GM12878 (cell line): ENCODE measurements at regions not wholly inside any gene's neighbourhood (a gene's known extent, or its start where the extent isn't known, plus 50 kb on each side); places are given as distances from the start of the nearest gene placed in this dataset.

ENCODE experiments used
- ATAC-seq: fragments of 200-7000 bp; cut with Tn5 transposase; 3 replicates; pipeline ENCODE4 v1.9.1; 2020; ENCODE audit warnings: mild to moderate bottlenecking, moderate library complexity
- BruUV-seq: library from RNA; stranded (reverse); fragments of 400-500 nt; replicated peaks from 2 replicates; lab custom pipeline; 2021; lab: Mats Ljungman, UMichigan
- CTCF ChIA-PET: fragments of 300-600 bp; sonication (Branson Sonifier 250); formaldehyde crosslinking; extraction: SDS; loops from one replicate; lab custom pipeline; 2021; ENCODE audit warnings: inconsistent platforms; lab: Yijun Ruan, JAX
- POLR2A ChIA-PET: fragments of 350-600 bp; formaldehyde crosslinking; extraction: SDS; loops from one replicate; lab custom pipeline; 2021; ENCODE audit warnings: inconsistent platforms; lab: Charles Lee
- RAD21 ChIA-PET: fragments of 300-600 bp; sonication (Branson Sonifier 250); formaldehyde crosslinking; loops from one replicate; lab custom pipeline; 2023; ENCODE audit warnings: antibody characterized with exemption; ENCODE audit not compliant: unreplicated experiment; lab: Charles Lee
- SMC1A ChIA-PET: fragments of 300-600 bp; sonication (Branson Sonifier 250); formaldehyde crosslinking; loops from one replicate; lab custom pipeline; 2023; ENCODE audit not compliant: unreplicated experiment, uncharacterized antibody; lab: Charles Lee
- DNase-seq: peaks from one replicate; pipeline ENCODE4 v3.0.0-alpha.2; 2011; ENCODE audit warnings: low read depth, low spot score
- FAIRE-seq: peaks from 3 replicates; lab custom pipeline; 2011; peaks lifted over from hg19 to GRCh38; lab: Jason Lieb, UNC
- H2AFZ ChIP-seq: 2 replicates; pipeline ENCODE4 v1.6.0; 2011; ENCODE audit warnings: low read depth, low read length, control low read depth; ENCODE audit not compliant: control insufficient read depth
- H3K27ac ChIP-seq: 2 replicates; pipeline ENCODE4 v1.5.1; 2011; ENCODE audit warnings: control low read depth; ENCODE audit not compliant: control insufficient read depth, insufficient read depth
- H3K27me3 ChIP-seq, 2 experiments: replicated peaks in 1 of 2; 2 replicates each; pipeline versions ENCODE4 v1.6.0 to v1.6.1; 2011; ENCODE audit warnings: low read length in 1 of 2; ENCODE audit not compliant: control insufficient read depth in 2 of 2, insufficient read depth in 2 of 2
- H3K36me3 ChIP-seq, 2 experiments: 2 replicates each; pipeline ENCODE4 v1.5.1; 2011; ENCODE audit warnings: low read length in 1 of 2; ENCODE audit not compliant: control insufficient read depth in 2 of 2, insufficient read depth in 2 of 2
- H3K4me1 ChIP-seq: 2 replicates; pipeline ENCODE4 v1.6.1; 2011; ENCODE audit warnings: mild to moderate bottlenecking, low read length, moderate library complexity, mixed read lengths; ENCODE audit not compliant: control insufficient read depth, insufficient read depth
- H3K4me2 ChIP-seq: 2 replicates; pipeline ENCODE4 v1.6.0; 2011; ENCODE audit warnings: control low read depth; ENCODE audit not compliant: control insufficient read depth, insufficient read depth
- H3K4me3 ChIP-seq: fragments of 200-600 bp; sonication (generic); 2 replicates; pipeline ENCODE4 v1.5.1; 2016
- H3K79me2 ChIP-seq: 2 replicates; pipeline ENCODE4 v1.6.0; 2011; ENCODE audit warnings: low read length; ENCODE audit not compliant: control insufficient read depth, insufficient read depth
- H3K9ac ChIP-seq: 2 replicates; pipeline ENCODE4 v1.8.0; 2011; ENCODE audit warnings: low read length, control low read depth, mixed read lengths; ENCODE audit not compliant: control insufficient read depth, insufficient read depth
- H3K9me3 ChIP-seq: replicated peaks from 3 replicates; pipeline ENCODE4 v1.5.1; 2011; ENCODE audit warnings: mild to moderate bottlenecking, low read length; ENCODE audit not compliant: control insufficient read depth, insufficient read depth
- H4K20me1 ChIP-seq: 2 replicates; pipeline ENCODE4 v1.6.0; 2011; ENCODE audit not compliant: control insufficient read depth, insufficient read depth
- BRCA1 ChIP-seq: IDR thresholded peaks from 2 replicates; pipeline ENCODE4 v1.6.1; 2011; ENCODE audit warnings: low read depth, low read length, improper control_type of control experiment
- E4F1 ChIP-seq: fragments of 450-650 bp; IDR thresholded peaks from 2 replicates; pipeline ENCODE4 v1.6.1; 2018; ENCODE audit warnings: borderline replicate concordance, mild to moderate bottlenecking; ENCODE audit not compliant: partially characterized antibody
- HSF1 ChIP-seq: fragments of 150-350 bp; IDR thresholded peaks from 2 replicates; pipeline ENCODE4 v1.6.1; 2014; ENCODE audit warnings: mild to moderate bottlenecking, low read depth, low read length
- IRF3 ChIP-seq: fragments of 450-650 bp; IDR thresholded peaks from 2 replicates; pipeline ENCODE4 v1.6.1; 2014; ENCODE audit warnings: mild to moderate bottlenecking
- JUNB ChIP-seq: IDR thresholded peaks from 2 replicates; pipeline ENCODE4 v1.6.1; 2016; ENCODE audit warnings: antibody characterized with exemption, mild to moderate bottlenecking
- STAT1 ChIP-seq: fragments of 450-650 bp; conservative IDR thresholded peaks from 2 replicates; pipeline ENCODE4 v1.6.1; 2014; ENCODE audit warnings: antibody characterized with exemption, mild to moderate bottlenecking
- TAF1 ChIP-seq: IDR thresholded peaks from 2 replicates; pipeline ENCODE4 v1.6.1; 2011; ENCODE audit warnings: mild to moderate bottlenecking, low read depth, low read length, borderline replicate concordance
- TCF7 ChIP-seq: IDR thresholded peaks from 2 replicates; pipeline ENCODE4 v1.6.1; 2014; ENCODE audit warnings: antibody characterized with exemption, borderline replicate concordance
- WRNIP1 ChIP-seq: IDR thresholded peaks from 2 replicates; pipeline ENCODE4 v1.6.1; 2011; ENCODE audit warnings: low read depth, low read length, improper control_type of control experiment, borderline replicate concordance
- WGBS: methylation state at CpG from one replicate; pipeline ENCODE4 v1.1.6; 2016; ENCODE audit warnings: low lambda C conversion rate; ENCODE audit not compliant: insufficient replicate concordance, insufficient coverage; ENCODE audit errors: missing lambda C conversion rate; 5-methylcytosine and 5-hydroxymethylcytosine counted together
- in situ Hi-C: fragments of 300-500 bp; cut with MboI; formaldehyde crosslinking; loops from 9 replicates; pipeline ENCODE4 v1.14.3; 2018; ENCODE audit warnings: mixed read lengths
- intact Hi-C: fragments of 100-400 bp; cut with micrococcal nuclease; formaldehyde crosslinking; loops from one replicate; pipeline ENCODE4 v1.14.2; 2022; ENCODE audit not compliant: unreplicated experiment
- TF ChIP-seq, protein P1 (sequence below): IDR thresholded peaks from 2 replicates; pipeline ENCODE4 v1.6.1; 2011; ENCODE audit warnings: low read depth, low read length, improper control_type of control experiment, borderline replicate concordance
- TF ChIP-seq, protein P2 (sequence below), 3 experiments: IDR thresholded peaks in 2 of 3; conservative IDR thresholded peaks in 1 of 3; 2 replicates each; pipeline ENCODE4 v1.5.1; 2011; ENCODE audit warnings: low read depth in 3 of 3, low read length in 3 of 3, mild to moderate bottlenecking in 3 of 3, control low read depth in 2 of 3, moderate library complexity in 2 of 3, inconsistent platforms in 1 of 3, mixed read lengths in 1 of 3; ENCODE audit not compliant: control insufficient read depth in 2 of 3, insufficient read depth in 1 of 3; ENCODE audit errors: extremely low read depth in 1 of 3

DNA sequence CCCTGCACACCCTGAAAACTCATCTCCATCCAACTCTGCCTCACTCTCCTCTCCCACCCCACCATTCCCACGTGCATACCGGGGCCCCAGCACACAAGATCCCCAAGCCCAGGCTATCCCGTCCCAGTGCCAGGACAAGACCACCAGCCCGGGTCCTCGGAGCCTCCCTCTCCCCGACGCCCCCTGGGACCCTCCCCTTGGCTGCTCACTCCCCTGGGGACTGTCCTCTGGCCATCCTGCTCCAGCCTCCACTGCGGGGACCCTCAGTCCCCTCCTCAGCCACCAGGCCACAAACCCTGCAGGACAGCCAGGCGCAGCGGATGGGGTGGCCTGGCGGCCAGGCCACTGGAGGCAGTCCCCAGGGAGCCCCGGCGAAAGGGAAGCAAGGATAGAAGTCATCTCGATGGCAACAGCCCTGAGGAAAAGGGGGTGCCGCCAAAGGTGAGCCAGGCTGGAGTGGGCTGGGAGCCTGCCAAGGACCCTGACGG, 62.8 kb downstream of the C9orf50 start:
- H3K9ac ChIP-seq: no peak overlapping the region

More for the DNA sequence above, 62.8 kb downstream of the C9orf50 start:
- no peaks in the 10 kb centered on the region for H3K79me2 ChIP-seq
- H2AFZ ChIP-seq: no peak overlapping the region
- ChIA-PET POLR2A (no interaction called here), CTCF (no interaction called here), SMC1A (no interaction called here)
- FAIRE-seq (no peak), DNase-seq (no peak), ATAC-seq (no peak)
- no peaks in the 10 kb centered on the region for H3K9me3 ChIP-seq
- no peaks in the 10 kb centered on the region for H3K36me3 ChIP-seq
- WGBS: 56% methylated on average over 14 of the region's 16 CpGs
- peaks cover 0 to 1% of the 10 kb centered on the region in 2 experiments; a peak in 2 of 4 replicates for H3K27me3 ChIP-seq
- TF ChIP-seq E4F1: no peak
- TF ChIP-seq WRNIP1: no peak
- TF ChIP-seq TAF1: no peak
- no peak for TF ChIP-seq HSF1
- no peak for TF ChIP-seq STAT1
- TF ChIP-seq, protein P1, sequence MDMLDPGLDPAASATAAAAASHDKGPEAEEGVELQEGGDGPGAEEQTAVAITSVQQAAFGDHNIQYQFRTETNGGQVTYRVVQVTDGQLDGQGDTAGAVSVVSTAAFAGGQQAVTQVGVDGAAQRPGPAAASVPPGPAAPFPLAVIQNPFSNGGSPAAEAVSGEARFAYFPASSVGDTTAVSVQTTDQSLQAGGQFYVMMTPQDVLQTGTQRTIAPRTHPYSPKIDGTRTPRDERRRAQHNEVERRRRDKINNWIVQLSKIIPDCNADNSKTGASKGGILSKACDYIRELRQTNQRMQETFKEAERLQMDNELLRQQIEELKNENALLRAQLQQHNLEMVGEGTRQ: no peak
- TF ChIP-seq TCF7: no peak
- no peak for TF ChIP-seq IRF3
- TF ChIP-seq, protein P2, sequence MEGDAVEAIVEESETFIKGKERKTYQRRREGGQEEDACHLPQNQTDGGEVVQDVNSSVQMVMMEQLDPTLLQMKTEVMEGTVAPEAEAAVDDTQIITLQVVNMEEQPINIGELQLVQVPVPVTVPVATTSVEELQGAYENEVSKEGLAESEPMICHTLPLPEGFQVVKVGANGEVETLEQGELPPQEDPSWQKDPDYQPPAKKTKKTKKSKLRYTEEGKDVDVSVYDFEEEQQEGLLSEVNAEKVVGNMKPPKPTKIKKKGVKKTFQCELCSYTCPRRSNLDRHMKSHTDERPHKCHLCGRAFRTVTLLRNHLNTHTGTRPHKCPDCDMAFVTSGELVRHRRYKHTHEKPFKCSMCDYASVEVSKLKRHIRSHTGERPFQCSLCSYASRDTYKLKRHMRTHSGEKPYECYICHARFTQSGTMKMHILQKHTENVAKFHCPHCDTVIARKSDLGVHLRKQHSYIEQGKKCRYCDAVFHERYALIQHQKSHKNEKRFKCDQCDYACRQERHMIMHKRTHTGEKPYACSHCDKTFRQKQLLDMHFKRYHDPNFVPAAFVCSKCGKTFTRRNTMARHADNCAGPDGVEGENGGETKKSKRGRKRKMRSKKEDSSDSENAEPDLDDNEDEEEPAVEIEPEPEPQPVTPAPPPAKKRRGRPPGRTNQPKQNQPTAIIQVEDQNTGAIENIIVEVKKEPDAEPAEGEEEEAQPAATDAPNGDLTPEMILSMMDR (IDR thresholded peaks at IDR 0.05 in 2 of 3, conservative IDR thresholded peaks at IDR 0.05 in 1 of 3; ENCODE audit: control insufficient read depth in 2 of 3, extremely low read depth in 1 of 3, insufficient read depth in 1 of 3, low read depth in 3 of 3, low read length in 3 of 3): no peak
- TF ChIP-seq JUNB: no peak
- no peak for TF ChIP-seq BRCA1
- TF ChIP-seq, all 136 proteins: peak for 0
- no peaks in the 10 kb centered on the region for H3K4me1 ChIP-seq
- H3K4me3 ChIP-seq: no peak overlapping the region
- in situ Hi-C loops: no loop called here
- RAD21 ChIA-PET: no interaction called here
- no peak overlapping the region for H3K4me2 ChIP-seq
- no peak overlapping the region for H3K27ac ChIP-seq
- intact Hi-C loops: no loop called here
- BruUV-seq: no TSS peak
- no peaks in the 10 kb centered on the region; the same call in 1 of the 2 replicates for H4K20me1 ChIP-seq
